Aorta (tissue), 5 donors: ENCODE measurements at regions not wholly inside any gene's neighbourhood (a gene's known extent, or its start where the extent isn't known, plus 50 kb on each side); places are given as distances from the start of the nearest gene placed in this dataset.
"Not testable (repeated sequence)": the region's sequence is repeated elsewhere in the genome, so short reads cannot be mapped to it uniquely, and the experiment has no call there.

Experiments
- ATAC-seq: fragments of 200-7000 bp; cut with Tn5 transposase; one replicate; pipeline ENCODE4 v1.9.1; 2022; ENCODE audit warnings: moderate library complexity; ENCODE audit not compliant: low FRiP score
- DNase-seq, 2 donors: peaks; one replicate each; pipeline ENCODE4 v3.0.0-alpha.2; 2020
- H3K27ac ChIP-seq, 2 donors: one replicate each; pipeline ENCODE4 v1.5.1; 2013; ENCODE audit warnings: low read length in 2 of 2, mild to moderate bottlenecking in 2 of 2, moderate library complexity in 2 of 2, control low read depth in 1 of 2, inconsistent platforms in 1 of 2, low read depth in 1 of 2
- H3K27me3 ChIP-seq, 2 donors: one replicate each; pipeline ENCODE4 v1.6.1; 2013; ENCODE audit warnings: control low read depth in 1 of 2, low read length in 1 of 2, mild to moderate bottlenecking in 1 of 2, moderate library complexity in 1 of 2; ENCODE audit not compliant: insufficient read depth in 2 of 2, control insufficient read depth in 1 of 2
- H3K36me3 ChIP-seq, 2 donors: one replicate each; pipeline ENCODE4 v1.6.1; 2013; ENCODE audit warnings: control low read depth in 1 of 2, low read length in 1 of 2, mild to moderate bottlenecking in 1 of 2; ENCODE audit not compliant: insufficient read depth in 2 of 2, control insufficient read depth in 1 of 2
- H3K4me1 ChIP-seq, 2 donors: one replicate each; pipeline ENCODE4 v1.6.1; 2013; ENCODE audit warnings: low read length in 2 of 2, control low read depth in 1 of 2, mild to moderate bottlenecking in 1 of 2, moderate library complexity in 1 of 2; ENCODE audit not compliant: insufficient read depth in 2 of 2, control insufficient read depth in 1 of 2
- H3K4me3 ChIP-seq, 2 donors: one replicate each; pipeline ENCODE4 v1.5.1; 2013; ENCODE audit warnings: low read length in 2 of 2, control low read depth in 1 of 2, mild to moderate bottlenecking in 1 of 2
- H3K9me3 ChIP-seq: one replicate; pipeline ENCODE4 v1.6.1; 2013; ENCODE audit warnings: mild to moderate bottlenecking, low read length; ENCODE audit not compliant: control insufficient read depth
- WGBS, 2 donors: extraction: QIAGEN DNeasy Blood & Tissue Kit; methylation state at CpG; one replicate each; pipeline ENCODE4 v1.1.7; 2013; 5-methylcytosine and 5-hydroxymethylcytosine counted together
- intact Hi-C, 2 donors: fragments of 100-400 bp; cut with DNase I; formaldehyde crosslinking; loops; one replicate each; pipeline versions ENCODE4 v1.14.2 to v1.15.0; 2022
- donor health status: healthy with polysubstance abuse.
- donor health status: Bipolar disorder and iron deficiency.
- donor health status: DM: no; HTN: no; CAD: no.
- donor health status: DM: no; HTN: no; CAD: no.
- donor health status: DM: yes; HTN: yes; CAD: no.

DNA sequence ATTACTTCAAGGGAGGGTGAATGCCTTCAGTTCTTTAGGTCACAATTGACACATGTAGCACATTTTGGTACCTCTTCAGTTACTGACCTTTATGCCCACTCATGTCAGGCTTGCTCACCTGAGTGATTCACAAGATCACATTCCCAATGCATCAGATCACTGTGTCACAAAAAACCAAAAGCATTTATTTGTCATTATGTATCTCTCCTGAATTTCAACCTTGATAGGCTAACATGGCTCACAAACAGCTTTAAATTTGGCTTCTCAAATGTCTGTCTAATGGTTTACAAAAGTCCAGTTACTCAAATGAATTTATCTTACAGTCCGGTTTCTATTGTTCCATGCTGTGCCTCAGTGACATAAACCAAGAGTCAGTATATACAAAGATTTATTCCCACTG, 141.4 kb downstream of the PPIAL4G start:
- intact Hi-C loops, H3K27me3 ChIP-seq, H3K4me3 ChIP-seq, ATAC-seq, H3K27ac ChIP-seq, H3K4me1 ChIP-seq, DNase-seq, H3K36me3 ChIP-seq, H3K9me3 ChIP-seq: not testable (repeated sequence)
- WGBS, 2 donors: 92 to 93% methylated on average over 1 of the region's 1 CpG

- ATAC-seq, DNase-seq, H3K4me1 ChIP-seq, H3K36me3 ChIP-seq, H3K4me3 ChIP-seq, intact Hi-C loops, H3K27ac ChIP-seq, H3K27me3 ChIP-seq, H3K9me3 ChIP-seq: not testable (repeated sequence)
- WGBS, 2 donors: 29 to 30% methylated on average over 5 of the region's 5 CpGs
These were observed 146.8 kb downstream of the PPIAL4G start for GRCh38 chr1:148336121-148336918.

GRCh38 chr1:148334339-148335130, 148.6 kb downstream of the PPIAL4G start:
- intact Hi-C loops: no loop called here
- H3K36me3 ChIP-seq: no peaks in the 10 kb centered on the region
- peak overlapping the region; percentile 19 to 27 for H3K4me3 ChIP-seq
- no peaks in the 10 kb centered on the region for H3K9me3 ChIP-seq
- H3K27me3 ChIP-seq: peaks cover 0 to 2% of the 10 kb centered on the region in 2 donors
- peak; percentile 93 for ATAC-seq
- H3K4me1 ChIP-seq: no peaks in the 10 kb centered on the region
- WGBS, 2 donors: 0% methylated on average over 33 of the region's 33 CpGs
- no peak overlapping the region for H3K27ac ChIP-seq
- peak; percentile 84 to 88 for DNase-seq

DNA sequence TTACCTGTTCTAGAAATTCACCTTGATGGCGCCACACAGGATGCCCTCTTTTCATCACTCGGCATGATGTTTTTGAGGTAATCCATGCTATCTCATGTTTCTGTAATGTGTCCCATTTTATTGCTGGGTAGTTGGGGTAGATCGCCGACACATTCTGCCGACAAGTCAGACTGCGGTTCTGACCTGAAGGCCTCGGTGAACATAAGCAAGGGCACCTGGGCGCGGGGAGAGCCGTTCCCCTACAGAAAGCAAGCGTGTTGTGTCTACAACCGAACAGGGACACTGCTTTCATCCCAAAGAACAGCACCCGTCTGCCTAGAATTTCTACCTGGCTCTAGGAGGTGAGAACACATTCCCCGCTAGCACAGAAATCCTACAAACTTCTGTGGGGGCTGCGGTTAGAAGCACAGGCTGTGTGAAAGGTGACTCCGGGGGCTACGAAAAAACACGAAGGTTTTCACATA, 149.2 kb downstream of the PPIAL4G start:
- WGBS, 2 donors: 11 to 13% methylated on average over 18 of the region's 18 CpGs
- ATAC-seq: no peak

DNA sequence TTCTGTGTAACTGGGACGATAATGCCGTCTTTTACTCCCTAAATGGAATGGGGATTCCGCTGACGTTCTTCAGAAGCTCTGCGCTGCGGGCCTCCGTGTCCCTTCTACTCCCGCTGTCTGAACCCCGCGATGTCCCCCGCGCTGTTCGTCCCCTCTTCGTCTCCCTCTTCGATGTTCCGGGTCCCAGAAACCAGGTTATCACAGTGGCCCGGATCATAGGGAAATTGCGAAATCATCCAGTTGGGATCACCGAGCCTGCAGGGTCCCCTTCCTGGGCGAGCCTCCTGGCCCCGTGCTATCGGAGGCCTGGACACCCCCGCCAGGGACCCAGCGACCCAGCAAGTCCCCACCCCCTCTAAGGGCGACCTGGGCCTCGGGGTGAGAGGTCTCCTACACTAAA, 154.2 kb downstream of the PPIAL4G start:
- no peak overlapping the region for H3K27ac ChIP-seq
- DNase-seq (no peak), ATAC-seq (no peak)
- 24 to 48% methylated on average over 26 of the region's 26 CpGs for WGBS, 2 donors
- H3K4me1 ChIP-seq: no peaks in the 10 kb centered on the region
- H3K36me3 ChIP-seq: no peaks in the 10 kb centered on the region
- H3K27me3 ChIP-seq: no peaks in the 10 kb centered on the region
- H3K4me3 ChIP-seq: no peak overlapping the region
- intact Hi-C loops: no loop called here
- no peaks in the 10 kb centered on the region for H3K9me3 ChIP-seq

More for the DNA sequence above, 149.2 kb downstream of the PPIAL4G start:
- H3K27me3 ChIP-seq: peaks cover 0 to 2% of the 10 kb centered on the region in 2 donors
- no peaks in the 10 kb centered on the region for H3K9me3 ChIP-seq
- no peaks in the 10 kb centered on the region for H3K4me1 ChIP-seq
- no peak for DNase-seq
- intact Hi-C loops: no loop called here
- no peak overlapping the region for H3K27ac ChIP-seq
- no peaks in the 10 kb centered on the region for H3K36me3 ChIP-seq
- H3K4me3 ChIP-seq: peak overlapping the region; percentile 19 to 27

- H3K27ac ChIP-seq, H3K4me1 ChIP-seq, H3K4me3 ChIP-seq, H3K9me3 ChIP-seq, H3K27me3 ChIP-seq, DNase-seq, H3K36me3 ChIP-seq, ATAC-seq, intact Hi-C loops: not testable (repeated sequence)
- 92% methylated on average over 17 of the region's 17 CpGs for WGBS, 2 donors
These were observed 158.1 kb downstream of the PPIAL4G start for GRCh38 chr1:148325031-148325430.

- ATAC-seq, H3K27ac ChIP-seq, H3K36me3 ChIP-seq, H3K4me1 ChIP-seq, H3K4me3 ChIP-seq, intact Hi-C loops, DNase-seq, H3K9me3 ChIP-seq, H3K27me3 ChIP-seq: not testable (repeated sequence)
- WGBS, 2 donors: 94 to 96% methylated on average over 5 of the region's 5 CpGs
These were observed 158.6 kb downstream of the PPIAL4G start for GRCh38 chr1:148324465-148324864.

DNA sequence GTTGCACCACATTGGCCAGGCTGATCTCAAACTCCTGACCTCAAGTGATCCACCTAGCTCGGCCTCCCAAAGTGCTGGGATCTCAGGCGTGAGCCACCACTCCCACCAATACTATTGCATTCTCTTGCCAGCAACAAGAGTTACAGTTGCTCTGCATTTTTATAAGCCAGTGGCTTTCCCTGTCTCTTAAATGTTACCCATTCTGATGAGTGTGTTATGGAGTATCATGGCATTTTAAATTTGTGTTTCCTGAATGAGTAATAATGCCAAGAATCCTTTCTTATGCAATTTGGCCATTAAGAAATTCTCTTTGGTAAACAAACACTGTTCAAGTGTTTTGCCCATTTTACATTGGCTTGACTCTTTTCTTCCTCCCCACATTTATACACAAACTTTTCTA, 163.0 kb downstream of the PPIAL4G start:
- H3K4me1 ChIP-seq, intact Hi-C loops, DNase-seq, H3K27ac ChIP-seq, ATAC-seq, H3K36me3 ChIP-seq, H3K27me3 ChIP-seq, H3K4me3 ChIP-seq, H3K9me3 ChIP-seq: not testable (repeated sequence)
- 95% methylated on average over 2 of the region's 2 CpGs for WGBS, 2 donors

GRCh38 chr1:148318904-148319242, 164.2 kb downstream of the PPIAL4G start:
- intact Hi-C loops: no loop called here
- 90 to 92% methylated on average over 6 of the region's 6 CpGs for WGBS, 2 donors
- no peak overlapping the region for H3K27ac ChIP-seq
- no peaks in the 10 kb centered on the region for H3K36me3 ChIP-seq
- DNase-seq: no peak
- no peak overlapping the region for H3K4me3 ChIP-seq
- H3K27me3 ChIP-seq: peaks cover 0 to 4% of the 10 kb centered on the region in 2 donors
- peaks cover 4% of the 10 kb centered on the region for H3K9me3 ChIP-seq
- no peaks in the 10 kb centered on the region for H3K4me1 ChIP-seq
- no peak for ATAC-seq
